ENCODE measurements at regions not wholly inside any gene's neighbourhood (a gene's known extent, or its start where the extent isn't known, plus 50 kb on each side); places are given as distances from the start of the nearest gene placed in this dataset.

- DNase-seq (ENCODE audit: low spot score) (no peak), ATAC-seq (no peak)
- H3K9me2 ChIP-seq (ENCODE audit: insufficient read depth): no peaks in the 10 kb centered on the region
- no peaks in the 10 kb centered on the region for H4K20me1 ChIP-seq (replicated peaks; ENCODE audit: insufficient read depth)
- no peak overlapping the region for H3K4me3 ChIP-seq
- no peak overlapping the region for H3K4me3 Mint-ChIP-seq
- H3K27ac ChIP-seq (ENCODE audit: low read depth): no peak overlapping the region
- H3K4me1 Mint-ChIP-seq: no peaks in the 10 kb centered on the region
- H3K79me2 ChIP-seq (replicated peaks; ENCODE audit: insufficient read depth): no peaks in the 10 kb centered on the region
- no peaks in the 10 kb centered on the region for H3K27me3 Mint-ChIP-seq (ENCODE audit: insufficient read depth, low read depth, poor library complexity)
- no peak for TF ChIP-seq ZNF331 (CRISPR knock-in tag; IDR thresholded peaks at IDR 0.05; ENCODE audit: low read depth)
- no peak for TF ChIP-seq NANOG (IDR thresholded peaks at IDR 0.05; ENCODE audit: borderline replicate concordance)
- TF ChIP-seq CTCF (conservative IDR thresholded peaks at IDR 0.05; ENCODE audit: low read depth in 2 of 2): no peak
- no peak for TF ChIP-seq ZNF462 (CRISPR knock-in tag; IDR thresholded peaks at IDR 0.05)
- TF ChIP-seq ETS1 (IDR thresholded peaks at IDR 0.05): no peak
- no peak for TF ChIP-seq POLR2AphosphoS5 (IDR thresholded peaks at IDR 0.05; ENCODE audit: low read depth)
- TF ChIP-seq EZH2phosphoT487 (IDR thresholded peaks at IDR 0.05; ENCODE audit: unreplicated experiment): no peak
- TF ChIP-seq, protein P1, sequence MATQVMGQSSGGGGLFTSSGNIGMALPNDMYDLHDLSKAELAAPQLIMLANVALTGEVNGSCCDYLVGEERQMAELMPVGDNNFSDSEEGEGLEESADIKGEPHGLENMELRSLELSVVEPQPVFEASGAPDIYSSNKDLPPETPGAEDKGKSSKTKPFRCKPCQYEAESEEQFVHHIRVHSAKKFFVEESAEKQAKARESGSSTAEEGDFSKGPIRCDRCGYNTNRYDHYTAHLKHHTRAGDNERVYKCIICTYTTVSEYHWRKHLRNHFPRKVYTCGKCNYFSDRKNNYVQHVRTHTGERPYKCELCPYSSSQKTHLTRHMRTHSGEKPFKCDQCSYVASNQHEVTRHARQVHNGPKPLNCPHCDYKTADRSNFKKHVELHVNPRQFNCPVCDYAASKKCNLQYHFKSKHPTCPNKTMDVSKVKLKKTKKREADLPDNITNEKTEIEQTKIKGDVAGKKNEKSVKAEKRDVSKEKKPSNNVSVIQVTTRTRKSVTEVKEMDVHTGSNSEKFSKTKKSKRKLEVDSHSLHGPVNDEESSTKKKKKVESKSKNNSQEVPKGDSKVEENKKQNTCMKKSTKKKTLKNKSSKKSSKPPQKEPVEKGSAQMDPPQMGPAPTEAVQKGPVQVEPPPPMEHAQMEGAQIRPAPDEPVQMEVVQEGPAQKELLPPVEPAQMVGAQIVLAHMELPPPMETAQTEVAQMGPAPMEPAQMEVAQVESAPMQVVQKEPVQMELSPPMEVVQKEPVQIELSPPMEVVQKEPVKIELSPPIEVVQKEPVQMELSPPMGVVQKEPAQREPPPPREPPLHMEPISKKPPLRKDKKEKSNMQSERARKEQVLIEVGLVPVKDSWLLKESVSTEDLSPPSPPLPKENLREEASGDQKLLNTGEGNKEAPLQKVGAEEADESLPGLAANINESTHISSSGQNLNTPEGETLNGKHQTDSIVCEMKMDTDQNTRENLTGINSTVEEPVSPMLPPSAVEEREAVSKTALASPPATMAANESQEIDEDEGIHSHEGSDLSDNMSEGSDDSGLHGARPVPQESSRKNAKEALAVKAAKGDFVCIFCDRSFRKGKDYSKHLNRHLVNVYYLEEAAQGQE (IDR thresholded peaks at IDR 0.05; ENCODE audit: unreplicated experiment): no peak
- no peak for TF ChIP-seq STAT1 (IDR thresholded peaks at IDR 0.05; ENCODE audit: unreplicated experiment)
- TF ChIP-seq ZNF114 (CRISPR knock-in tag; IDR thresholded peaks at IDR 0.05): no peak
- TF ChIP-seq CREB1 (CRISPR knock-in tag; IDR thresholded peaks at IDR 0.05; ENCODE audit: low read depth): no peak
- TF ChIP-seq EZH2 (IDR thresholded peaks at IDR 0.05; ENCODE audit: low read depth, unreplicated experiment): no peak
- TF ChIP-seq JUNB (IDR thresholded peaks at IDR 0.05; ENCODE audit: unreplicated experiment): no peak
- H3K27ac Mint-ChIP-seq: no peak overlapping the region
- H3K36me3 ChIP-seq (ENCODE audit: insufficient read depth): no peaks in the 10 kb centered on the region
- peaks cover 2% of the 10 kb centered on the region; the same call in 1 of the 3 replicates for H3K9me3 Mint-ChIP-seq
- H3K36me3 Mint-ChIP-seq (ENCODE audit: low read depth): 0 out of 3 replicates have a peak, but pooled peaks cover 6% of the 10 kb centered on the region
- H2AFZ ChIP-seq: no peak overlapping the region
- no peaks in the 10 kb centered on the region for H3K27me3 ChIP-seq (ENCODE audit: insufficient read depth)
- no peaks in the 10 kb centered on the region for H3F3A ChIP-seq (replicated peaks; ENCODE audit: low read depth)
- H3K4me2 ChIP-seq: no peak overlapping the region
- H3K4me1 ChIP-seq (ENCODE audit: insufficient read depth): no peaks in the 10 kb centered on the region
Observed at GRCh38 chr5:117624201-117624600, 1049.6 kb upstream of the SEMA6A start.

All from GM23338 (cell line).